Stimulated activated CD4-positive, alpha-beta T cell treated with anti-CD3 and anti-CD28 coated beads, Interleukin-4, amount 100 ng/mL, for 48 hours (primary cell): ENCODE measurements at regions not wholly inside any gene's neighbourhood (a gene's known extent, or its start where the extent isn't known, plus 50 kb on each side); places are given as distances from the start of the nearest gene placed in this dataset.

ENCODE experiments used
- DNase-seq, 2 donors: peaks; one replicate each; pipeline ENCODE4 v3.0.0-alpha.2; 2020; ENCODE audit warnings: low read depth in 2 of 2

GRCh38 chr2:6617794-6618193, 247.9 kb downstream of the CMPK2 start:
- DNase-seq, result no peak

- no peak for DNase-seq
These were observed 247.5 kb downstream of the CMPK2 start for GRCh38 chr2:6618201-6618600.

GRCh38 chr2:6623746-6624145, 242.0 kb downstream of the CMPK2 start:
- DNase-seq, result no peak

- no peak for DNase-seq
These were observed 239.2 kb downstream of the CMPK2 start for GRCh38 chr2:6626401-6627012.

- no peak for DNase-seq
These were observed 238.4 kb downstream of the CMPK2 start for GRCh38 chr2:6627316-6627715.

- no peak for DNase-seq
These were observed 235.5 kb downstream of the CMPK2 start for GRCh38 chr2:6630209-6630608.

GRCh38 chr2:6635296-6635695, 230.4 kb downstream of the CMPK2 start:
- DNase-seq, result no peak

- no peak for DNase-seq
These were observed 228.4 kb downstream of the CMPK2 start for GRCh38 chr2:6637330-6637729.

- no peak for DNase-seq
These were observed 225.6 kb downstream of the CMPK2 start for GRCh38 chr2:6639929-6640620.

- DNase-seq, result no peak
These were observed 225.1 kb downstream of the CMPK2 start for GRCh38 chr2:6640621-6641015.

- DNase-seq, result no peak
These were observed 223.8 kb downstream of the CMPK2 start for GRCh38 chr2:6641956-6642355.

GRCh38 chr2:6644261-6644660, 221.4 kb downstream of the CMPK2 start:
- DNase-seq, result no peak

- DNase-seq, result no peak
These were observed 220.7 kb downstream of the CMPK2 start for GRCh38 chr2:6645004-6645403.

- no peak for DNase-seq
These were observed 220.0 kb downstream of the CMPK2 start for GRCh38 chr2:6645672-6646071.

- DNase-seq, result no peak
These were observed 218.7 kb downstream of the CMPK2 start for GRCh38 chr2:6647046-6647445.

- no peak for DNase-seq
These were observed 217.0 kb downstream of the CMPK2 start for GRCh38 chr2:6648596-6649247.

GRCh38 chr2:6650311-6650710, 215.4 kb downstream of the CMPK2 start:
- no peak for DNase-seq

- no peak for DNase-seq
These were observed 213.5 kb downstream of the CMPK2 start for GRCh38 chr2:6652251-6652650.

GRCh38 chr2:6653281-6653750, 212.4 kb downstream of the CMPK2 start:
- DNase-seq, result no peak

- no peak for DNase-seq
These were observed 211.4 kb downstream of the CMPK2 start for GRCh38 chr2:6654279-6654678.

- DNase-seq, result no peak
These were observed 209.1 kb downstream of the CMPK2 start for GRCh38 chr2:6656633-6657032.

- no peak for DNase-seq
These were observed 208.6 kb downstream of the CMPK2 start for GRCh38 chr2:6657136-6657535.

- no peak for DNase-seq
These were observed 207.9 kb downstream of the CMPK2 start for GRCh38 chr2:6657855-6658254.
